HG02870 (cell line): ENCODE measurements at regions not wholly inside any gene's neighbourhood (a gene's known extent, or its start where the extent isn't known, plus 50 kb on each side); places are given as distances from the start of the nearest gene placed in this dataset.
"Not testable (repeated sequence)": the region's sequence is repeated elsewhere in the genome, so short reads cannot be mapped to it uniquely, and the experiment has no call there.

ENCODE experiments used
- ATAC-seq: cut with Tn5 transposase; IDR thresholded peaks from one replicate; pipeline ENCODE4 v1.9.1; 2021; ENCODE audit warnings: mild to moderate bottlenecking, moderate library complexity; ENCODE audit not compliant: unreplicated experiment

- ATAC-seq: peak; percentile 72
These were observed 1321.7 kb downstream of the TBC1D22A start for GRCh38 chr22:48084041-48084728.

DNA sequence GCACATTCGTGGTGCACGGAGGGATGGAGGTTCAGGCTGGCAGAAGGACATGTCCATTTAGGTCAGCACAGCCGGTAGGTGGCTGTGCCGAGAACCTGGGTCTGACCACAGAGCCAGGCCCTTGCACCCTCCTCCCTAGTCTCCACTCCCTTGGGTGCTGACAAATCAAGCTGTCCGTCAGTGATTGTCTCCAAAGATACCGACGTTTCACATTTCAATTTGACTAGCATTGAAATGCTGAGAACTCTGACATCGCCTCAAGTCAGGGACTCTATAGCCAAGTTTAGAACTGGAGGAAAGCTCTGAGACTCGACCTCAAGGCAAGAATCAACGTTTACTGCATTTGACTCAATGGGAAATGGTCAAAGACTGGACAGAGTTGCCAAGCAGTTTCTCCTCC, 1321.1 kb downstream of the TBC1D22A start:
- no peak for ATAC-seq

DNA sequence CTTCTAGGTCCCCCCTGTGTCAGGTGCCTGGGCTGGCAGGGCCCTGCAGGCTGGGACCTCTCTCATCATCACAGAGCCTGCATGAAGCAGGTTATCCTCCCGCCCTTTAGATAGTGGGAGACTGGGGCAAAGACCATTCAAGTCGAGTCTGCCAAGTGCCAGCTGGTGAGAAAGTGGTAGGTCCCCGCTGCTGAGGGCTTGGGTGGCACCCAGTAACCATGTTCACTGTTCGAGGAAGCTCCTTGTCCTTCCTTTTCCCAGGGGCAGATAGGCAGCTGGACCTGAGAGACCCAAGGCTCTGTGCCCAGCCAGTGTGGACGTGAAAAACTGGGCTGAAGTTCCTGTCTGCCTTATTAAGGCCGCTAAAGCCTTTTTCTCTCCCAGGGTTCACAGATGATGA, 1319.8 kb downstream of the TBC1D22A start:
- ATAC-seq: no peak

DNA sequence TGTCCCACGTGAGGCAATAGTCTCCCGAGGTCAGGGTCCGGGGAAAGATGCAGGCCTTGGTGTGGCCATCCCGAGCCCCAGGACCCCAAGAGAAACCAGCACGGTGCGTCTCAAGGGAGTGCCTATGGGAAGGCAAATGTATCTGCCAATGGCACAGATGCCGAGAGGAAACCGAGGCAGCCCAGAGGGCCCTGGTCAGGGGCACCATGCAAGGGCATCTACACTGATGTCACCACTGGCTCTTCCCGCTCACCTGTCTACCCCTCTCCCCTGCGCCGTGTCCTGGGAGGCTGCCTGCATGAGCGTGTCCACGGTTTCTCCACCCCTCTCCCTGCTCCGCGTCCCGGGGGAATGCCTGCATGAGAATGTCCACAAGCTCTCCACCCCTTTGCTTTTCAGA, 1318.8 kb downstream of the TBC1D22A start:
- no peak for ATAC-seq

DNA sequence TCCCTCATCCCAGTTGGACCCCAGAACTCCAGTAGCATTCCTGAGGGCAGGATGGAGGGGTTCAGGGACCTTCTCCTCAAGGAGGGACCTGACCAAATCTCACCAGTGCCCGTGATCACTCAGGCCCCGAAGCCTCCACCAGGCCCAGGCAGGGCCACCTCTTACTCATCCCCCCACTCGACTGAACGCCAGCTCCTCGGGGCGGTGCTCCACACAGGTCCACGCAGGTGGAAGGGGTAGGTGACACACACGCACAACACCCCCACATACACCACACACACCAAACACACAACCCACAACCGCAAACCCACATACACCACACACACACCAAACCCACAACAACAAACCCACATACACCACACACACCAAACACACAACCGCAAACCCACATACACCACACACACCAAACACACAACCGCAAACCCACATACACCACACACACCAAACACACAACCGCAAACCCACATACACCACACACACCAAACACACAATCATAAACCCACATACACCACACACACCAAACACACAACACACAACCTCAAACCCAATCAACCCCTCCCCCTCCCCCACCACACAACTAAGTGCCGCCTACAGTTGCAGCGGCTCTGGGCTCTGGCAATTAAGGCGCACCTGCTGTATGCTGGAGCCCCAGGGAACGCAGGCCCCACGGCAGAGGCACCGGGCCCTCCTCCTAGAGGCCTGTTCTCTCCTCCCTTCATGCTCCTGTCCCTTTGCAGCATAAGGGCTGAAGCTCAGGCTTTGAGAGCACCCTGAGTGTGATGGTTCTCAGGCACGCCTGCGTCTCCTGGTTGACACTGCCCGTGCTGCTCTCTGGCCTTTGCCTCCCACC, 1318.1 kb downstream of the TBC1D22A start:
- no peak for ATAC-seq

GRCh38 chr22:48079505-48080290, 1317.2 kb downstream of the TBC1D22A start:
- no peak for ATAC-seq

GRCh38 chr22:48078825-48079224, 1316.4 kb downstream of the TBC1D22A start:
- ATAC-seq: no peak

DNA sequence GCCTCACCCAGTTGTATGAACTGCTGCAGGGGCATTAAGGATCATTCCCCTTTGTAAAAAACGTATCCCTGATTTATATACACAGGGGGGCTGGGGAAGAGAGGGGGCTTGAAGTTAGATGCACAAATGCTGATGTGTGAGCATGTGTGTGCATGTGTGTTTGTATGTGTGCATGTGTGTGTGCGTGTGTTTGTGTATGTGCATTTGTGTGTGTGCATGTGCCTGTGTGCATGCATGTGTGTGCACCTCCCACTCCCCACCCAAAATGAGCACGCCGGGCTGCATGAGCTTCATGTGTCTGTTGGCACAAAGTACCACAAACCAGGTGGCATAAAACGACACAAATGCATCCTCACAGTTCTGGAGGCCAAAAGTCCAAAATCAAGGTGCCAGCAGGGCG, 1315.2 kb downstream of the TBC1D22A start:
- ATAC-seq: no peak

DNA sequence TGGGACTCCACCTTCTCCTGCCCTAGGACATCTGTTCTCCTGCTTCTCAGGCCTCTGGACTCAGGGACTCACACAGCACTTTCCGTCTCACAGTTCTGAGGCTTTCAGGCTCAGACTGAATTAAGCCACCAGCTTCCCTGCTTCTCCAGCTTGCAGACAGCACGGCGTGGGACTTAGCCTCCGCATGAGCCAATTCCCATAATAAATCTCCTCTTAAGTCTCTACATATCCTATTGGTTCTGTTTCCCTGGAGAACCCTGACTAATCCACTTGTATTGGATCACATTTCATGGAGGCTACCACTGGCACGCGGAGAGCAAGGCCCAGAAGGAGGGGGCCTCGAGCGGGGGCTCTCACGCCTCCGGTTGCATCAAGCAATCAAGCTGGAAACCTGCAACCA, 1313.6 kb downstream of the TBC1D22A start:
- ATAC-seq: no peak

GRCh38 chr22:48075604-48076003, 1313.2 kb downstream of the TBC1D22A start:
- ATAC-seq: no peak

DNA sequence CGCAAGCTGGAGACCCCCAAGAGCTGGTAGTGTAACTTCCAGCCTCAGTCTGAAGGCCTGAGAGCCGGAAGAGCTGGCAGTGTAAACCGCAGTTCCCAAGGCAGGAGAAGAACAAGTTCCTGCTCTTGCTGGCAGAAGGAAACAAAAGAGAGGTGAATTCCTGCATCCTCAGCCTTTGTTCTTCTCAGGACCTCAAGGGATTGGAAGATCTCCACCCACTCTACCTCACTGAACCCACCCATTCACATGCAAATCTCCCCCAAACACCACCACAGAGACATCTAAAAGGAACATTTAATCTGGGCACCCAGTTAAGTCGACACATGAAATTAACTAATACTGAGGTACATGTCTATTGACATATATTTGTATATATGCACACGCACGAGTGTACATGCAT, 1310.3 kb downstream of the TBC1D22A start:
- ATAC-seq: no peak

DNA sequence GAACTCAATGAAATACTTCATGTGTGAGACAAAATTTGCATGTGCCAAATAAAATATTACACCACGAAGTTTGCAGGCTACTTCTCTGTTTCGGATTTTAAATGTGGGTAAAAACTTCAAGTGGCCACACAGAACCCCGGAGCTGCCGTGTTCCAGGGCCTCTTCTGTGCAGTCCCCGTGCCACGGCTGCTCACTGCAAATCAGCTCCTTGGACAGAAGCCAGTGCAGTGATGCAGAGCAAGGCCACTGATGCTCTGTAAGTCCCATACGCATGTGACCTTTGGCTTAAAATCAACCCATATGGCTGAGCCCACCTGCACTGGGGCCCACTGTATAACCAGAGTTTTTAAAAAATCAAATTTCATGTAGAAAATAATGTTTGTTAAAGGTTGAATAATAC, 1309.4 kb downstream of the TBC1D22A start:
- ATAC-seq: no peak

DNA sequence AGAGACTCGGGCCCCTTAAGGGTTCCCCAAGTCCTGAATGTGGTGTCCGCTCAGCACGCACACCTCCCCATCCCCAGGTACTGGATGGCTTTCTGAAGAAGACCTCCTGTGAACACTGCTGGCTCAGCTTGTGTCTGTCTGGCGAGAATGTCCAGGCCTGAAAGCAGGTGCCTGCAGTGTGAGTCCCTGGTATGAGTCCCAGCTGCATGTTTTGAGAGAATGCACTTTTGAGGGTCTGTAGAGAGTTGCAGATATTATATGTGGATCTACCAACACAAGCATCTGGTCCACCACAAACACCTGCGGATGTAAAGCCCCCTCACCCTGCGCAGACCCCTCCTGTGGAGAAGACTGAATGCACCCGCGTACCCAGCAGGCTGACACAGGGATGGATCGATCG, 1308.9 kb downstream of the TBC1D22A start:
- no peak for ATAC-seq

- no peak for ATAC-seq
These were observed 1308.3 kb downstream of the TBC1D22A start for GRCh38 chr22:48070760-48071159.

- no peak for ATAC-seq
These were observed 1307.6 kb downstream of the TBC1D22A start for GRCh38 chr22:48070083-48070482.

DNA sequence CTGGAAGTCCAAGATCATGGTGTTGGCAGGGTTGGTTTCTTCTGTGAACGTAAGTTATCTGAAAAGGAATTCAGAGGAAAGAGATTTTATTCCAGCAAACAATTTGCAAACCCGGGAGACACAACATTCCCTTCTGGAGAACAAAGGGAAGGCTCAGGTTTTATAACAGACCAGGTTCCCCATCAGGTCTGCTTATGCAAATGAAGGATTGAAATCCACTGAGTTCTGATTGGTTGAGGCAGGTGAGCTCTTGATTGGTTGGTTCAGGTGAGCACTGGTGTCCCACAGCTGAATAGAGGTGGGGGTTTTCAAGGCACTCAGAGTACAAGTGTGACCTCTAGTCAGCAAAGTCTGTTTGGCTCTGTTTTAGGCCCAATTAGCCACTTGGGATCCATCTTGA, 1306.8 kb downstream of the TBC1D22A start:
- no peak for ATAC-seq

- no peak for ATAC-seq
These were observed 1306.0 kb downstream of the TBC1D22A start for GRCh38 chr22:48068323-48068885.

- ATAC-seq: no peak
These were observed 1303.4 kb downstream of the TBC1D22A start for GRCh38 chr22:48065892-48066291.

GRCh38 chr22:48061726-48062125, 1299.3 kb downstream of the TBC1D22A start:
- ATAC-seq: no peak

- ATAC-seq: no peak
These were observed 1297.8 kb downstream of the TBC1D22A start for GRCh38 chr22:48060266-48060665.

DNA sequence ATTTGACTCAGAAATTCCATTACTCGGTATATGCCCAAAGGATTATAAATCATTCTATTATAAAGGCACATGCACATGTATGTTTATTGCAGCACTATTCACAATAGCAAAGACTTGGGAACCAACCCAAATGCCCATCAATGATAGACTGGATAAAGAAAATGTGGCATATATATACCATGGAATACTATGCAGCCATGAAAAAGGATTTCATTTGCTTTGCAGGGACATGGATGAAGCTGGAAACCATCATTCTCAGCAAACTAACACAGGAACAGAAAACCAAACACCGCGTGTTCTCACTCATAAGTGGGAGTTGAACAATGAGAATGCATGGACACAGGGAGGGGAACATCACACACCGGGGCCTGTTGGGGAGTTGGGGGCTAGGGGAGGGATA, 1297.1 kb downstream of the TBC1D22A start:
- not testable (repeated sequence) for ATAC-seq
